ENCODE measurements at regions not wholly inside any gene's neighbourhood (a gene's known extent, or its start where the extent isn't known, plus 50 kb on each side); places are given as distances from the start of the nearest gene placed in this dataset.

- no peaks in the 10 kb centered on the region for H4K20me1 ChIP-seq (ENCODE audit: insufficient read depth)
- no peaks in the 10 kb centered on the region for H3K79me2 ChIP-seq (ENCODE audit: insufficient read depth)
- no peaks in the 10 kb centered on the region for H3K9me2 ChIP-seq
- H2AFZ ChIP-seq (ENCODE audit: low read depth), result no peak overlapping the region
- ChIA-PET CTCF (no interaction called here), POLR2A (no interaction called here)
- no peak overlapping the region for H3K9ac ChIP-seq
- DNase-seq, result no peak
- 0 out of 2 replicates have a peak, but pooled peaks cover 3% of the 10 kb centered on the region for H3K9me3 ChIP-seq
- no peak overlapping the region for H3K4me2 ChIP-seq
- H3K4me3 ChIP-seq (ENCODE audit: low read depth in 2 of 2, low read length in 1 of 2), result no peak overlapping the region
- H3F3A ChIP-seq (replicated peaks; ENCODE audit: insufficient read depth), result no peaks in the 10 kb centered on the region
- no peaks in the 10 kb centered on the region for H3K36me3 ChIP-seq (replicated peaks in 1 of 2; ENCODE audit: control insufficient read depth in 1 of 2, insufficient read depth in 2 of 2, low read length in 1 of 2)
- WGBS (ENCODE audit: low lambda C conversion rate), result 83% methylated on average over 2 of the region's 2 CpGs
- no peak overlapping the region for H3K27ac ChIP-seq (ENCODE audit: low read depth in 2 of 2, low read length in 1 of 2)
- TF ChIP-seq RXRA (IDR thresholded peaks at IDR 0.05; ENCODE audit: borderline replicate concordance, low read depth) (no peak), IRF3 (IDR thresholded peaks at IDR 0.05; ENCODE audit: low read depth, low read length) (no peak), TEAD4 (IDR thresholded peaks at IDR 0.05; ENCODE audit: borderline replicate concordance, insufficient read depth) (no peak), YY1 (IDR thresholded peaks at IDR 0.05; ENCODE audit: low read depth) (no peak), MEF2A (IDR thresholded peaks at IDR 0.05; ENCODE audit: borderline replicate concordance, low read depth) (no peak), NFIC (IDR thresholded peaks at IDR 0.05; ENCODE audit: borderline replicate concordance) (no peak), CTCF (IDR thresholded peaks at IDR 0.05) (no peak), FOSL2 (IDR thresholded peaks at IDR 0.05; ENCODE audit: borderline replicate concordance, low read depth) (no peak), RAD21 (IDR thresholded peaks at IDR 0.05; ENCODE audit: low read length) (no peak), USF2 (IDR thresholded peaks at IDR 0.05; ENCODE audit: borderline replicate concordance, low read depth, low read length) (no peak), EZH2phosphoT487 (IDR thresholded peaks at IDR 0.05; ENCODE audit: borderline replicate concordance, low read depth) (no peak), SMC3 (IDR thresholded peaks at IDR 0.05; ENCODE audit: low read depth, low read length) (no peak), JUND (IDR thresholded peaks at IDR 0.05) (no peak), EP300 (IDR thresholded peaks at IDR 0.05; ENCODE audit: borderline replicate concordance in 1 of 2, low read depth in 1 of 2, low read length in 1 of 2) (no peak), MXI1 (IDR thresholded peaks at IDR 0.05; ENCODE audit: low read depth, low read length) (no peak), USF1 (IDR thresholded peaks at IDR 0.05; ENCODE audit: borderline replicate concordance, low read depth) (no peak), ELF1 (IDR thresholded peaks at IDR 0.05) (no peak), PBX3 (IDR thresholded peaks at IDR 0.05) (no peak), GABPA (IDR thresholded peaks at IDR 0.05; ENCODE audit: low read depth) (no peak)
- no peaks in the 10 kb centered on the region for H3K27me3 ChIP-seq (ENCODE audit: insufficient read depth)
- H3K4me1 ChIP-seq (ENCODE audit: control insufficient read depth in 1 of 2, insufficient read depth in 2 of 2, low read depth in 1 of 2, low read length in 1 of 2), result peaks cover 0 to 16% of the 10 kb centered on the region in 2 experiments; a peak in 1 of 4 replicates
Measured at GRCh38 chr14:58951143-58951542, 237.3 kb upstream of the DAAM1 start.
